Left lung (tissue), 4 donors: ENCODE measurements at regions not wholly inside any gene's neighbourhood (a gene's known extent, or its start where the extent isn't known, plus 50 kb on each side); places are given as distances from the start of the nearest gene placed in this dataset.

Source experiments
- ATAC-seq: fragments of 200-7000 bp; cut with Tn5 transposase; one replicate; pipeline ENCODE4 v1.9.1; 2020; ENCODE audit warnings: moderate library complexity
- DNase-seq, 4 donors: peaks; one replicate each; pipeline ENCODE4 v3.0.0-alpha.2; 2013 to 2020
- H3K27ac ChIP-seq, 2 donors: fragments of 200-600 bp; sonication (generic) in 1 of 2; one replicate each; pipeline versions ENCODE4 v1.5.0 to v1.8.0; 2020 to 2021
- H3K27me3 ChIP-seq, 2 donors: fragments of 200-600 bp; sonication (generic) in 1 of 2; one replicate each; pipeline versions ENCODE4 v1.5.0 to v1.8.0; 2020 to 2021
- H3K36me3 ChIP-seq, 2 donors: fragments of 200-600 bp; sonication (generic) in 1 of 2; one replicate each; pipeline versions ENCODE4 v1.5.0 to v1.8.0; 2020 to 2021
- H3K4me1 ChIP-seq, 2 donors: fragments of 200-600 bp; one replicate each; pipeline ENCODE4 v1.8.0; 2021
- H3K4me3 ChIP-seq, 2 donors: fragments of 200-600 bp; sonication (generic) in 1 of 2; one replicate each; pipeline versions ENCODE4 v1.5.0 to v1.8.0; 2020 to 2021; ENCODE audit warnings: mild to moderate bottlenecking in 1 of 2
- H3K9me3 ChIP-seq, 2 donors: fragments of 200-600 bp; sonication (generic) in 1 of 2; one replicate each; pipeline versions ENCODE4 v1.5.0 to v1.8.0; 2020 to 2021
- intact Hi-C, 2 donors: fragments of 100-400 bp; cut with DNase I; formaldehyde crosslinking; loops; one replicate each; pipeline versions ENCODE4 v1.11.2 to v1.14.2; 2022
- TF ChIP-seq, protein P1 (sequence below), 2 donors: fragments of 200-600 bp; sonication (generic) in 1 of 2; IDR thresholded peaks; one replicate each; pipeline versions ENCODE4 v1.5.0 to v1.8.0; 2021; ENCODE audit warnings: antibody characterized with exemption in 2 of 2
- donor health status: DM: no; HTN: yes; CAD: no.
- donor health status: DM: no; HTN: no; CAD: no.

DNA sequence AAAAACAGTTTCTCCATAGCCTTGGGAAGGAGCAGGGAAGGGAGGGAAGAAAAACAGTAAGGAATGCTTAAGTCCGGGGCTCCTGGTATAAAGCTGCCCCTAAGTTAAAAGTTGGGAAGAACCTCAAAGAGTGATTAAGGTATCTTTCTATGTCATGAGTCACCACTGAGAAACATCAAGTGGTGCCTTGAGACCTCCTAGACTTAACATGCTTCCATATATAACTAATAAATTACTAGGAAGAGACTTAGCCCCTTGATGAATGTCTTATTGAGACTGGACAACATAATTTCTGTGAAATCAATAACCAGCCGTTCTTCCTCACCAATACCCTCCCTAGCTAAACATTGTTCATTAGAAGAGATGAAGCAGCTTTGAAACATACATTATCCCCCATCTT lies 121.8 kb upstream of the SLC44A3 start:
- ATAC-seq (no peak), DNase-seq (no peak)
- no peak overlapping the region for H3K27ac ChIP-seq
- no peak overlapping the region for H3K4me3 ChIP-seq
- no peaks in the 10 kb centered on the region for H3K36me3 ChIP-seq
- H3K27me3 ChIP-seq: no peaks in the 10 kb centered on the region
- TF ChIP-seq, protein P1, sequence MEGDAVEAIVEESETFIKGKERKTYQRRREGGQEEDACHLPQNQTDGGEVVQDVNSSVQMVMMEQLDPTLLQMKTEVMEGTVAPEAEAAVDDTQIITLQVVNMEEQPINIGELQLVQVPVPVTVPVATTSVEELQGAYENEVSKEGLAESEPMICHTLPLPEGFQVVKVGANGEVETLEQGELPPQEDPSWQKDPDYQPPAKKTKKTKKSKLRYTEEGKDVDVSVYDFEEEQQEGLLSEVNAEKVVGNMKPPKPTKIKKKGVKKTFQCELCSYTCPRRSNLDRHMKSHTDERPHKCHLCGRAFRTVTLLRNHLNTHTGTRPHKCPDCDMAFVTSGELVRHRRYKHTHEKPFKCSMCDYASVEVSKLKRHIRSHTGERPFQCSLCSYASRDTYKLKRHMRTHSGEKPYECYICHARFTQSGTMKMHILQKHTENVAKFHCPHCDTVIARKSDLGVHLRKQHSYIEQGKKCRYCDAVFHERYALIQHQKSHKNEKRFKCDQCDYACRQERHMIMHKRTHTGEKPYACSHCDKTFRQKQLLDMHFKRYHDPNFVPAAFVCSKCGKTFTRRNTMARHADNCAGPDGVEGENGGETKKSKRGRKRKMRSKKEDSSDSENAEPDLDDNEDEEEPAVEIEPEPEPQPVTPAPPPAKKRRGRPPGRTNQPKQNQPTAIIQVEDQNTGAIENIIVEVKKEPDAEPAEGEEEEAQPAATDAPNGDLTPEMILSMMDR (IDR thresholded peaks at IDR 0.05): no peak
- intact Hi-C loops: no loop called here
- no peaks in the 10 kb centered on the region for H3K4me1 ChIP-seq
- H3K9me3 ChIP-seq: no peaks in the 10 kb centered on the region

DNA sequence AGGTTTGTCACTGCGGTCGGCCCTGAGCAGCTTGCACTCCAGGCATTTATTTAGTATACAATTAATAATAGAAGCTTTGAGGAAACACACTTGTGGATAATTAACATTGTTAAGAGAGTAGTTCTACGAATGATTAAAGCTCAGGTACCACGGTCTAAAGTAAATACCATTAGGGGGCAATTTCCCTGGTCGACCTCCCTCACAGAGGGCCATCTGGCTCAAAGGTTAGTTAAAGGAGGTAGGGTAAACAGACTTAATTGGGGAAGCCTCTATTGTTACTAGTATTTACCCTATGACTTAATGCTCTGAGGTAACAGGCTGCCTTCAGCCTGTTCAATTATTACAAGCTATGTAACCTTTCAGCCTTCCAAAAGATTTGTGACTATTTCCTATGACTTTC lies 122.3 kb upstream of the SLC44A3 start:
- TF ChIP-seq, protein P1 (IDR thresholded peaks at IDR 0.05): no peak
- intact Hi-C loops: no loop called here
- no peak overlapping the region for H3K27ac ChIP-seq
- no peaks in the 10 kb centered on the region for H3K4me1 ChIP-seq
- H3K27me3 ChIP-seq: no peaks in the 10 kb centered on the region
- H3K9me3 ChIP-seq: no peaks in the 10 kb centered on the region
- H3K4me3 ChIP-seq: no peak overlapping the region
- DNase-seq (no peak), ATAC-seq (no peak)
- no peaks in the 10 kb centered on the region for H3K36me3 ChIP-seq

DNA sequence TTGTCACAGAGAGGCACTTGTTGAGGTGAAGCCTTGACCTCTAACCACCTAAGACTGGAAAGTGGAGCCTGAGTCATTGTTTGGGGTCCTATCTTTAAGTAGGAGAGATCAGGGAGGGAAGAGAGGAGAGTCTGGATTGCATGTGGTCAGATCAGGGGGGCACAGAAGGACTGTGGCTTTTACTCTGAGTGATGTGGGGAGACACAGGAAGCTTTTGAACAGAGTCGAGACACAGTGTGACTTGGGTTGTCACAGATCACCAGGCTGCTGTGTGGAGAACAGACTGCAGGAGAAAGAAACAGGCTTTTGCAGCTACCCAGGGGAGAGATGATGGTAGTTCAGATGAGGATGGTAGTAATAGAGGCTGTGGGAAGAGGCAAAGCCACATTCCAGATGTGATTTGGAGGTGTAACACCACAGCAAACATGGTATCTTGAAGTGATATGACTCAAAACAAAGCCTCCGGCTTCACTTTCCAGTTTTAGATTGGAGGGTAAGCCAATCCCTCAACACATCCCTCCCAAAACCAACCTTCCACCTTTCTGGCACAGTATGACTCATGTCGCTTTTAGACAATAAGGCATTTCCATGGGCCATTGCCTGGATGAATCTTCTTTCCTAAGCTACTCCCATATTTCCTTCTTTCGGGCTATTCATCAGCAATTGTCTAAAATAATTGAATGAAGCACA lies 125.8 kb upstream of the SLC44A3 start:
- DNase-seq: no peak
- H3K27ac ChIP-seq: no peak overlapping the region
- TF ChIP-seq, protein P1 (IDR thresholded peaks at IDR 0.05): no peak
- peaks cover 0 to 5% of the 10 kb centered on the region in 2 donors for H3K9me3 ChIP-seq
- intact Hi-C loops: no loop called here
- no peaks in the 10 kb centered on the region for H3K36me3 ChIP-seq
- no peak overlapping the region for H3K4me3 ChIP-seq
- peaks cover 0 to 4% of the 10 kb centered on the region in 2 donors for H3K4me1 ChIP-seq
- H3K27me3 ChIP-seq: no peaks in the 10 kb centered on the region
- no peak for ATAC-seq

DNA sequence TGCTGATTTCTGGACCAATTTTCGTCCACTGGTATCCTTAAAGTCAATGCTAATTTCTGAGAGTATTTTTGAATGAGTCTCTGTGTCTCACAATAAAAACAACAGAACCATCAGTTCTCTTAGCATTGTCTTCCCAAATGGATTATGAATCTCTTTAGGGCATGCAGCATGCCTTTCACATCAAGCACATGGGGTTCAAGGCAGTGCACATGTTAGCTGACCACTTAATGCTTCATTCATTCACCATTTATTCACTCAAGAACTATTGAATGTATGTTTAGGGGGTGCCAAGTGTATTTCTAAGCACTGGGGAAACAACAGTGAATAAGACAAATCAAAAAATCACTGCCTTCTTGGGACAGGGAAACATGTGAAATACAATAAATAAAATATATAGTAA lies 126.7 kb upstream of the SLC44A3 start:
- ATAC-seq: no peak
- TF ChIP-seq, protein P1 (IDR thresholded peaks at IDR 0.05): no peak
- H3K27me3 ChIP-seq: no peaks in the 10 kb centered on the region

DNA sequence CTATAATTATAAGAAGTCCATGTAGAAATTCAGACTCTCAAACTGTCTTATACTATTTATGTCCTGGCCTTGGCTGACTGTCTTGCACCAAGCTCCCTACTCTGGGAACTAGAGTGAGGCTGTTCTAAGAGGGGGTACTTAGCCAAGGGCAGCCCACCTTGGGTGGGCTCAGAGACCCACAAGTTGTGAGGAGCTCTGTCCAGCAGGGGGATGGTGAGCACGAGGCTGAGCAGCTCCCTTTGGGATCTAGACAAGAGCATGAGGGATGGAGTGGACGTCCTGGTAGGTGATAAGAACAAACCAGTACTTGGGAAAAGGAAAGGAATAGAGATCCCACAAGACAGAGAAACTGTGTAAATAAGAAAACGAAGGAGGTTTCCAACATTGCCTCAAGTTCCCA lies 127.1 kb upstream of the SLC44A3 start:
- DNase-seq (no peak), ATAC-seq (no peak)
- Histone ChIP-seq H3K27me3 (no peaks in the 10 kb centered on the region), H3K4me1 (peaks cover 0 to 4% of the 10 kb centered on the region in 2 donors), H3K27ac (no peak overlapping the region), H3K4me3 (no peak overlapping the region), H3K9me3 (peaks cover 0 to 5% of the 10 kb centered on the region in 2 donors), H3K36me3 (no peaks in the 10 kb centered on the region)
- intact Hi-C loops: no loop called here
- TF ChIP-seq, protein P1 (IDR thresholded peaks at IDR 0.05): no peak

More for the DNA sequence above, 126.7 kb upstream of the SLC44A3 start:
- no peaks in the 10 kb centered on the region for H3K36me3 ChIP-seq
- H3K27ac ChIP-seq: no peak overlapping the region
- intact Hi-C loops: no loop called here
- no peak overlapping the region for H3K4me3 ChIP-seq
- H3K9me3 ChIP-seq: peaks cover 0 to 5% of the 10 kb centered on the region in 2 donors
- no peak for DNase-seq
- peaks cover 0 to 4% of the 10 kb centered on the region in 2 donors for H3K4me1 ChIP-seq
